ENCODE measurements at regions not wholly inside any gene's neighbourhood (a gene's known extent, or its start where the extent isn't known, plus 50 kb on each side); places are given as distances from the start of the nearest gene placed in this dataset.

DNA sequence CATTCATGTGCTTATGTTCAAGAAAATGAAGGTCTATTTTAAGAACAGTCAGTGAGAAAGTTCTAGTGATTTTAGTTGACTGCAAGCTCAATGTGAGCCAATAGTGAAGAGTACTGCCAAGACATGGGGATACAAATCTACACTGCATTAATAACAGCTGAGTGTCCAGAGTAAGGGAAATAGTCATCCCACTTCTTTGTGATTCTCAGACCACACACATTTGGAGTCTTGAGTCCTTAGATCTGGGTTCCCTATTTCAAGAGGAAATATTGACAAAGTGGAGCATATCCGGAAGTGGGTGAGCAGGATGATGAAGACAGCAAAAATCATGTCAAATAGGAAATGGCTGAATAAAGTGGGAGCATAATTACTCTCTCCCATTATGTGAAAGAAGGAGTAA, 171.1 kb downstream of the LARP7 start:
- no peaks in the 10 kb centered on the region for H3K27me3 ChIP-seq (replicated peaks in 1 of 2; ENCODE audit: control insufficient read depth in 2 of 2, extremely low read depth in 1 of 2, insufficient read depth in 2 of 2, low read length in 1 of 2)
- no peak overlapping the region for H3K27ac ChIP-seq (ENCODE audit: low read length)
- no peaks in the 10 kb centered on the region for H3K36me3 ChIP-seq (ENCODE audit: control insufficient read depth in 2 of 2, extremely low read depth in 1 of 2, insufficient read depth in 1 of 2, low read length in 1 of 2)
- DNase-seq: no peak
- H3K9me3 ChIP-seq: no peaks in the 10 kb centered on the region
- no peaks in the 10 kb centered on the region for H3K36me3 Mint-ChIP-seq
- ChIA-PET POLR2A (no interaction called here), CTCF (interaction anchor here in 1 of 2 donors (0.6 kb wide), 1 partner anchor 117 kb away, joined by 3 read pairs; no protein-coding TSS in a partner anchor)
- no peak for ATAC-seq (replicated peaks in 1 of 4)
- H3K9me3 Mint-ChIP-seq: no peaks in the 10 kb centered on the region
- H3K4me3 Mint-ChIP-seq: no peak overlapping the region
- H3K27ac Mint-ChIP-seq: no peak overlapping the region
- peaks cover 0 to 3% of the 10 kb centered on the region in 2 donors for H3K27me3 Mint-ChIP-seq
- H3K4me1 Mint-ChIP-seq: no peaks in the 10 kb centered on the region
- no peaks in the 10 kb centered on the region for H3K4me1 ChIP-seq (ENCODE audit: control insufficient read depth in 1 of 2, extremely low read depth in 1 of 2, insufficient read depth in 2 of 2, low read length in 2 of 2)
- no CpG with 5 or more reads among the region's 1 CpG for WGBS (ENCODE audit: insufficient coverage)
- H3K4me3 ChIP-seq (ENCODE audit: control insufficient read depth in 1 of 2, extremely low read depth in 1 of 2, low read length in 1 of 2): no peak overlapping the region

DNA sequence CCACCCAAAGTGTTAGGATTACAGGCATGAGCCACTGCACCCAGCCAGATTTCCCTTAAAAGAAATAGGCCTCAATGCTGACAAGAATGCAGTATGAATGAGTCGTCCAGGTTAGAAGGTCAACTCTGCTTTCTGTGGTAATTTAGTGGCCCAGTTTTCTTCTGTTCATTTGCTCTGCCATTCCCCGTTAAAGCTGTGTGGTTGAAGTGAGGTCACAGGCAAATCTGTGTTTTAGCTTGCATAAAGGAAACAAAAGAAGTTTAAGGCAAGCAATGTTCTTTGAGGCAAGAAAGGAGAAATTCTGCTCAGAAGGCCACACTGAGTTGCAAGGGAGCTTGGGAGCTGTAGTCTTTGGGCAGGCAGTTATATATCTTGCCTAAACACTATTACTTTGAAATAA, 176.8 kb downstream of the LARP7 start:
- peaks cover 0 to 5% of the 10 kb centered on the region in 2 experiments for H3K4me1 ChIP-seq (ENCODE audit: control insufficient read depth in 1 of 2, extremely low read depth in 1 of 2, insufficient read depth in 2 of 2, low read length in 2 of 2)
- no peak for ATAC-seq (replicated peaks in 1 of 4)
- DNase-seq: no peak
- CTCF ChIA-PET: no interaction called here
- Mint-ChIP-seq H3K4me1 (peaks cover 10% of the 10 kb centered on the region in 3 donors), H3K27me3 (peaks cover 12 to 17% of the 10 kb centered on the region in 2 donors), H3K4me3 (no peak overlapping the region), H3K36me3 (no peaks in the 10 kb centered on the region), H3K9me3 (no peaks in the 10 kb centered on the region), H3K27ac (no peak overlapping the region)
- peaks cover 0 to 11% of the 10 kb centered on the region in 2 experiments for H3K27me3 ChIP-seq (replicated peaks in 1 of 2; ENCODE audit: control insufficient read depth in 2 of 2, extremely low read depth in 1 of 2, insufficient read depth in 2 of 2, low read length in 1 of 2)
- H3K36me3 ChIP-seq (ENCODE audit: control insufficient read depth in 2 of 2, extremely low read depth in 1 of 2, insufficient read depth in 1 of 2, low read length in 1 of 2): no peaks in the 10 kb centered on the region
- POLR2A ChIA-PET: no interaction called here
- H3K27ac ChIP-seq (ENCODE audit: low read length): no peak overlapping the region
- 49% methylated on average over 2 of the region's 2 CpGs for WGBS (ENCODE audit: insufficient coverage)
- no peak overlapping the region for H3K4me3 ChIP-seq (ENCODE audit: control insufficient read depth in 1 of 2, extremely low read depth in 1 of 2, low read length in 1 of 2)
- H3K9me3 ChIP-seq: no peaks in the 10 kb centered on the region

DNA sequence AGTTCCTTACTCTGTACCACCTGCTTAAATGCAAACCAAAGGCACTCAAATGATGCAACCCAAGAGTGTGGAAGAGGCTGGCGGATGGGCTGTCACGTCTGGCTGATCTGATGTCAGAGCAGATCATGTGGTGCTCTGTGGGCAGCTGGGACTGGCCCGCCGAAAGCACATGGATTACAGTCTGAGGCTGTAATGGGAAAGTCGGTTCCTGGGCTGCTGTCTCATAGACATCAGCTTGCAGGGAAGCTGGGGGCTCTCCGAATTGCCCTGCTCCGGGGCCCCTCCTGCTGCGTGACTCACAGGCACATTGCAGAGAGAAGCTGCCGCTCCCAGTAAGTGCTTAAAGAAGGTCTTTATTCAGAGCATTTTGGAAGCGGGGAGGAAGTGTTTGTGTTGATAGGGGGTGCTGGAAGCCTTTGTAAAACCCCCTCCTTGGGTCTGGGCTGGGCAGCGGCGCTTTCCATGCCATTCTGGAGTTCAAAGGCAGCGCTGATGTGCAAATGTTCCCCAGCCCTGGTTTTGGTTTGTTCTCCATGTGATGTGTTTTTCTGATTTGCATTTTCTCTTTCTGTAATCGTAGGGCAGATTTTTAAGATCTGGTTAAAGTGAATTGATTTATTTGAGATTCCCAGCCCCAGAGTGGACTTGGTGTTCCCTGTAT, 181.1 kb downstream of the LARP7 start:
- Mint-ChIP-seq H3K36me3 (no peaks in the 10 kb centered on the region), H3K9me3 (no peaks in the 10 kb centered on the region), H3K27ac (no peak overlapping the region), H3K27me3 (peaks cover 22 to 24% of the 10 kb centered on the region in 2 donors), H3K4me1 (peaks cover 10% of the 10 kb centered on the region in 3 donors), H3K4me3 (peak overlapping the region in 2 of 3 donors; percentile 29 to 42)
- Histone ChIP-seq H3K4me1 (ENCODE audit: control insufficient read depth in 1 of 2, extremely low read depth in 1 of 2, insufficient read depth in 2 of 2, low read length in 2 of 2) (peaks cover 0 to 5% of the 10 kb centered on the region in 2 experiments), H3K36me3 (ENCODE audit: control insufficient read depth in 2 of 2, extremely low read depth in 1 of 2, insufficient read depth in 1 of 2, low read length in 1 of 2) (no peaks in the 10 kb centered on the region), H3K9me3 (no peaks in the 10 kb centered on the region), H3K27ac (ENCODE audit: low read length) (no peak overlapping the region), H3K27me3 (replicated peaks in 1 of 2; ENCODE audit: control insufficient read depth in 2 of 2, extremely low read depth in 1 of 2, insufficient read depth in 2 of 2, low read length in 1 of 2) (peaks cover 2 to 11% of the 10 kb centered on the region in 2 experiments), H3K4me3 (ENCODE audit: control insufficient read depth in 1 of 2, extremely low read depth in 1 of 2, low read length in 1 of 2) (peak overlapping the region in 1 of 2 donors; percentile 1)
- peak in 2 of 4 experiments; percentile 19 to 47 for ATAC-seq (replicated peaks in 1 of 4)
- DNase-seq: no peak
- CTCF ChIA-PET: no interaction called here
- 3% methylated on average over 8 of the region's 14 CpGs for whole genome bisulfite sequencing (ENCODE audit: insufficient coverage)
- POLR2A ChIA-PET: interaction anchor here in 1 of 2 donors (0.6 kb wide), 1 partner anchor 21 kb away, joined by 3 read pairs; no protein-coding TSS in a partner anchor

DNA sequence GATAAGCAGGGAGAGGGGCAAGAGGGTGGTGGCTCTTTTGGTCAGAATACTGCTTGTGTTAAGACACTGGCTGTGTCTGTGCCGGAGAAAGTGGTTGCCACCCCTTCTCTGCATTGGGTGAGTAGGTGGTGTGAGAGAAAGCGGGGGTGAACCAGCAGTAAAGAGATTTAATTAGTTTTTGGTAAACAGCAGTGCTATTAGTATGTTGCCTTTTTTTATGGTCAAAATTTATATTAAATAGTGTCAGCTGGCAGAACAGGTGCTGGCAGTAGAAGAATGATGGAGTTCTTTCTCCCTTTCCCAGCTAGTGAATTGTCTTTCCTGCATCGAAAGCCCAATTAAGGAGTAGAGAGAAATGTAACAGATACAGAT, 181.6 kb downstream of the LARP7 start:
- Mint-ChIP-seq H3K9me3 (no peaks in the 10 kb centered on the region), H3K4me1 (peaks cover 10% of the 10 kb centered on the region in 3 donors), H3K4me3 (peak overlapping the region in 2 of 3 donors; percentile 29 to 42), H3K27ac (no peak overlapping the region), H3K27me3 (peaks cover 22 to 24% of the 10 kb centered on the region in 2 donors), H3K36me3 (no peaks in the 10 kb centered on the region)
- Histone ChIP-seq H3K36me3 (ENCODE audit: control insufficient read depth in 2 of 2, extremely low read depth in 1 of 2, insufficient read depth in 1 of 2, low read length in 1 of 2) (no peaks in the 10 kb centered on the region), H3K9me3 (no peaks in the 10 kb centered on the region), H3K4me1 (ENCODE audit: control insufficient read depth in 1 of 2, extremely low read depth in 1 of 2, insufficient read depth in 2 of 2, low read length in 2 of 2) (peaks cover 0 to 5% of the 10 kb centered on the region in 2 experiments), H3K4me3 (ENCODE audit: control insufficient read depth in 1 of 2, extremely low read depth in 1 of 2, low read length in 1 of 2) (no peak overlapping the region), H3K27ac (ENCODE audit: low read length) (no peak overlapping the region), H3K27me3 (replicated peaks in 1 of 2; ENCODE audit: control insufficient read depth in 2 of 2, extremely low read depth in 1 of 2, insufficient read depth in 2 of 2, low read length in 1 of 2) (peaks cover 2 to 11% of the 10 kb centered on the region in 2 experiments)
- ATAC-seq (replicated peaks in 1 of 4) (no peak), DNase-seq (no peak)
- WGBS (ENCODE audit: insufficient coverage): 45% methylated on average over 2 of the region's 3 CpGs
- ChIA-PET CTCF (no interaction called here), POLR2A (no interaction called here)

DNA sequence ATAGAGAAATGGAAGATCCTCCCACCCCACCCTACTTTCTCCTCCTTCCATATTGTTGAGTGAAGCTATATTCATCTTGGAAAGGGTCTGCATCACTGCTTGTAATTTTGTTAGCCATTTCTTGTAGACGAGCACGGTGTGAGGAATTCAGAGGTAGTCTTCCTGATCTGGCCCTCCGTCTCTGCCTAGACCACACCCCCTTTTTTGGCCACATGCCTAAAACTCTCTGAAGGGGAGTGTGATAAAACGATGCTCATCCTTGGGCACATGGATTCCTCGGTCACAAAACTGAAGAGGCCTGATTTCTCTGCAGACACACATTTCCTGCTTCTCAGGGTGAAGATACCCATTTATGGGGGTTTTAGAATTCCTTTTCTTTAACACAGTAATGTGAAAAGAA, 182.8 kb downstream of the LARP7 start:
- Mint-ChIP-seq H3K9me3 (no peaks in the 10 kb centered on the region), H3K27me3 (peaks cover 22 to 28% of the 10 kb centered on the region in 2 donors), H3K36me3 (no peaks in the 10 kb centered on the region), H3K27ac (no peak overlapping the region), H3K4me1 (peaks cover 10% of the 10 kb centered on the region in 3 donors), H3K4me3 (no peak overlapping the region)
- ATAC-seq (replicated peaks in 1 of 4) (no peak), DNase-seq (no peak)
- Histone ChIP-seq H3K27me3 (replicated peaks in 1 of 2; ENCODE audit: control insufficient read depth in 2 of 2, extremely low read depth in 1 of 2, insufficient read depth in 2 of 2, low read length in 1 of 2) (peaks cover 2 to 11% of the 10 kb centered on the region in 2 experiments), H3K36me3 (ENCODE audit: control insufficient read depth in 2 of 2, extremely low read depth in 1 of 2, insufficient read depth in 1 of 2, low read length in 1 of 2) (no peaks in the 10 kb centered on the region), H3K4me3 (ENCODE audit: control insufficient read depth in 1 of 2, extremely low read depth in 1 of 2, low read length in 1 of 2) (no peak overlapping the region), H3K9me3 (no peaks in the 10 kb centered on the region), H3K4me1 (ENCODE audit: control insufficient read depth in 1 of 2, extremely low read depth in 1 of 2, insufficient read depth in 2 of 2, low read length in 2 of 2) (peaks cover 0 to 5% of the 10 kb centered on the region in 2 experiments), H3K27ac (ENCODE audit: low read length) (no peak overlapping the region)
- CTCF ChIA-PET: no interaction called here
- POLR2A ChIA-PET: no interaction called here
- no CpG with 5 or more reads among the region's 5 CpGs for WGBS (ENCODE audit: insufficient coverage)

DNA sequence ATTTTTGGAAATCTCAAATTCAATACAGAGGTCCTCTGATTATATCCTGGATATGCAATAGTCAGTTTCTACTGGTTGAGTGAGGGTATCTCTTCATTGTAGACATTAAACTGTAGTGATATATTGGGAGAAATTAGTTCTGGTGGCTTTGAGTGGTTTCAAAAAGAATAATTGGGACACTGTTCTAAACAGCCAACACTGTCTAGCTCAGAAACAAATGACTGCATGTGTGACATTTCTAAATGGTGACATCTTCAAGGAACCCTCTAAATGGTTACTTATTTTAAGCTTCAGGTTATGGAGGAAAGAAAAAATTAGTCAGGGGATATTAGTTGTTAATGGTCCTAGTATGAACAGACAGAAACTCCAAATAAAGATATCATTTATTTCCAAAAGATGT, 186.2 kb downstream of the LARP7 start:
- Histone ChIP-seq H3K36me3 (ENCODE audit: control insufficient read depth in 2 of 2, extremely low read depth in 1 of 2, insufficient read depth in 1 of 2, low read length in 1 of 2) (no peaks in the 10 kb centered on the region), H3K4me1 (ENCODE audit: control insufficient read depth in 1 of 2, extremely low read depth in 1 of 2, insufficient read depth in 2 of 2, low read length in 2 of 2) (peaks cover 0 to 1% of the 10 kb centered on the region in 2 experiments), H3K27ac (ENCODE audit: low read length) (no peak overlapping the region), H3K4me3 (ENCODE audit: control insufficient read depth in 1 of 2, extremely low read depth in 1 of 2, low read length in 1 of 2) (no peak overlapping the region), H3K27me3 (replicated peaks in 1 of 2; ENCODE audit: control insufficient read depth in 2 of 2, extremely low read depth in 1 of 2, insufficient read depth in 2 of 2, low read length in 1 of 2) (peaks cover 2% of the 10 kb centered on the region in 2 experiments), H3K9me3 (no peaks in the 10 kb centered on the region)
- no peaks in the 10 kb centered on the region for H3K36me3 Mint-ChIP-seq
- ChIA-PET CTCF (interaction anchor here in 1 of 2 donors (0.7 kb wide), 1 partner anchor 1105 kb away, joined by 4 read pairs; no protein-coding TSS in a partner anchor), POLR2A (no interaction called here)
- peaks cover 17 to 20% of the 10 kb centered on the region in 2 donors for H3K27me3 Mint-ChIP-seq
- no peak for DNase-seq
- H3K9me3 Mint-ChIP-seq: no peaks in the 10 kb centered on the region
- H3K27ac Mint-ChIP-seq: no peak overlapping the region
- peaks cover 4 to 5% (median 4%) of the 10 kb centered on the region in 3 donors for H3K4me1 Mint-ChIP-seq
- no peak for ATAC-seq (replicated peaks in 1 of 4)
- no peak overlapping the region for H3K4me3 Mint-ChIP-seq
